GM21825 (cell line): ENCODE measurements at regions not wholly inside any gene's neighbourhood (a gene's known extent, or its start where the extent isn't known, plus 50 kb on each side); places are given as distances from the start of the nearest gene placed in this dataset.
A peak's percentile ranks its signal among the peaks of the same experiment; 100 is the strongest.
"Not testable (repeated sequence)": the region's sequence is repeated elsewhere in the genome, so short reads cannot be mapped to it uniquely, and the experiment has no call there.

Experiments used
- ATAC-seq: cut with Tn5 transposase; IDR thresholded peaks from one replicate; pipeline ENCODE4 v1.9.1; 2021; ENCODE audit warnings: mild to moderate bottlenecking, moderate library complexity; ENCODE audit not compliant: unreplicated experiment

DNA sequence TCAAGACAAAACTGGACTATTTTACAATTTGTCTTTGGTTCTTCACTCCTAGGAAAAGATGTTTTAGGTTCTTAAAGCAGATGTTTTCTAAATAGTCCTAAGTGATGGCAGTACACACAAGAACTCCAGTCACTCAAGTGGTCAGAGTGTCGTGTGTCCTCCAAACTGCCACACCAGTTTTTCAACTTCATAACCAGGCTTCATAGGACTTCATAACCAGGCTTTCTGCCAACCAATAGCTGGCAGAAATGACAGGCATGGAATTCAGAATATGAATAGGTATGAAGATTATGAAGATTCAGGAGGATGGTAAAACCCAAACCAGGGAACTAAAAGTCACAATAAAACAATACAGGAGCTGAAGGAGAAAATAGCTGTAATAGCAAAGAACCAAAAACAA is 721.2 kb upstream of the SEMA3D start:
- ATAC-seq = no peak

DNA sequence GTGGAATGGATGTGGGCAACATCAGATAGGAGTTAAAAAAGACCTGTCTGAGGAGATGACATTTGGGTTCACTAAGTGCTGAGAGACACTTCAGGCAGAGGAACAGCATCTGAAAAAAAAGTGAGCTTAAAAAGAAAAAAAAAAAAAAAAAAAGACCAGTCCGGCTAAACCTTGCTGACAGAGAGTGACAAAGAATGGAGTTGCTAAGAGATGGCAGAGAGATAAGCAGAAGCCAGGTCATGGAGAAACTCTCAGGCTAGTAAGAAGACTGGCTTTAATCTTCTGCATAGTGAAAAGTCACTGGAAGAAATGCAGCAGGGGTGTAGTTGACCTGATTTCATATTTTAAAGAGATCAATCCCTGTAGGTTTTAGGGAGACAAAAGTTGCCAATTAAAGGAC is 711.1 kb upstream of the SEMA3D start:
- no peak for ATAC-seq

DNA sequence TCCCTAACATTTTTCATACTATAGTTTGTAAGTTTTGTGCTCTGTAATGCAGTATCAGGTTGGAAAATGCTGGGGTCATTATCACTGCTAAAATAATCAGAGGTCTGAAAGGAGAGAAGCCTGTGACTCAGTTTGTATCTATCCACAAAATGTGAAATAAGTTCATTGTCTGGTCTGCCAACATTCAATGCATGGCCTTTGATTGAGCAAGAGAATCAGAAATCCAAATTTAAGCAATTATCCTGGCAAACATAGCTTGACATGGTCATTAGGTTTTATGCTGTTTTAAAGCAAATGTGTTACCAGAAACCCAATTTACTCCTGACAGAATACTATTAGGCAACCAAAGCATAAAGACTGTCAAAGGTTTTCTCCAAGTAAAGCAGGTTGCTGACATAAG is 709.7 kb upstream of the SEMA3D start:
- no peak for ATAC-seq

DNA sequence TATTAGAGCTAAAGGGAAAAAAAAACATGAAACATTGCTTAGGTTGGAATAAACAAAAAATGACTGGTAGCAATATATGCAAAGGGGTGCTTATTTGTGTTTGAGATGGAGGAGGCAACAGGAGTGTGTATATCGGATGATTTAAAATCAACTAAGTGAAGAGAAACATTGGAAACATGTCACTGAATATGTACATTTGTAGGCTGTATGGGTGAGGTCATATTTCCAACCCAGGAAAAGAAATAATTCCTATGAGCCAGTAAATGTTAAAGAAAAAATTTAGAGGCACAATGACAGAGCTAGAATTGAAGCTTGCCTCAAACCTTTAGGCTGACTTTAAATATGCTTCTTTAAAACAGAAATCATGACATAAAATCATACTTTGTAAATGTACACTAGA is 709.0 kb upstream of the SEMA3D start:
- no peak for ATAC-seq

DNA sequence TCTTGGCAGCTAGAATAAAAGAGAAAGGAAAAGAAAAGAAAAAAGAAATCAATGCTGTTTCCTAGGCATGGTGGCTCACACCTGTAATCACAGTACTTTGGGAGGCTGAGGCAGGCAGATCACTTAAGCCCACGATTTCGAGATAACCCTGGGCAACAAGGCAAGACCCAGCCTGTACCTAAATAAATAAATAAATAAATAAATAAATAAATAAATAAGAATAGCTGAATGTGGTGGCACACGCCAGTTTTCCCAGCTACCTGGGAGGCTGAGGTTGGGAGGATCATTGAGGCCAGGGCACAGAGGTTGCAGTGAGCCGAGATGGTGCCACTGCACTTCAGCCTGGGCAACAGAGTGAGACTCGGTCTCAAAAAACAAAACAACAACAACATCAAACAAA is 705.0 kb upstream of the SEMA3D start:
- not testable (repeated sequence) for ATAC-seq

DNA sequence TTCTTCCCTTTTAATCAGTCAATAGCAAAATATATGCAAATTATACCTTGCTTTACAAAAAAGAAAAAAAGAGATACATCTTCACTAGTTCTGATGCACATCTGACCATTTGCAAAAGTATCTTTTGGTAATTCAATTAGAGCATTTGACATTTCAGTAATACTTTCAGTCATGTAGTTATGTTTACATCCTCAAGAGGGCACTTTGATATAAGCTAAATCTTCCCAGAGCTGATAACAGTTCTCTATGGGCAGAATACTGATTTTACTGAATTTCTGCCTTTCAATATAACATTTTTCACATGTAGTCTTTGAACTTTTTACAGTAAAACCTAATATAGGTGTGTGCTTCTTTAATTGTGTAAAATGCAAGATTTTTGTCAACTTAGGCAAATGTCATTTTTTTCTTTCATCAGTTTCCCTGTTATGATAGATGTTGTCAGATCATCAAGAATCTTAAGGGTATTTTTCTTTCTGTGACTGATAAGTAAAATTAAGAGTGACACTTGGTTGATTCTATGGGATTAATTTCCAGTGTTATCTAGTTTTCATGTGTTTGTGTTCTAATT is 703.5 kb upstream of the SEMA3D start:
- peak; percentile 82 for ATAC-seq

DNA sequence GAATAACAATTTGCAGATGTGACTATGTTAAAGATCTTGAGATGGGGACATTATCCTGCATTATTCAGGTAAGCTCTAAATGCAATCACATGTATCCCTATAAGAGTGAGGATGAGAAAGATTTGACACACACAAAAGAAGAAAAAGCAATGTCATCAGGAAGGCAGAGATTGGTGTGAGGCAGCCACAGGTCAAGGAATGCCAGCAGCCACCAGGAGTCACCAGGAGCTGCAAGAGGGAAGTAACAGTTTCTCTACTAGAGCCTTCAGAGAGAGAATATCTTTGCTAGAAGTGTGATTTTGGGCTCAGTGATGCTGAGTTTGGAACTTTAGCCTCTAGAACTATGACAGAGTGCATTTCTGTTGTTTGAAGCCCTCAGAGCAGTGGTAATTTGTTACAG is 700.3 kb upstream of the SEMA3D start:
- ATAC-seq = no peak

DNA sequence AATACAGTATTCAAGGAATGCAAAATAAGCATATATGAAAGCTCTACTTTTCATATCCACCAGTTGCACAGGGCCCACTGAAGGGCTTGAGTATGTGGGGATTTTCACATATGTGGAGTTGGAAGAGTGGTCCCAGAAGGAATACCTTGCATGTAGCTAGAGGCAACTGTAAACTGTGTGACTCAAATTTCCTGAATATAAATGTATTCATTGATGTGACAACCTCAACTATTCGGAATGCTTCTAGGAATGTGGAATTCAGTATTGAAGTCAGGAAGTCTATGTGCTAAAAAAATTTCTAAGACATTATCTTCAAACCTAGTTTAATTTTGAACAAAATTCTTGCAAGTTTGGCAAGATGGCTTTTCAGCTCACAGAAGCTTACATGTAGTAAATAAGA is 695.5 kb upstream of the SEMA3D start:
- no peak for ATAC-seq

DNA sequence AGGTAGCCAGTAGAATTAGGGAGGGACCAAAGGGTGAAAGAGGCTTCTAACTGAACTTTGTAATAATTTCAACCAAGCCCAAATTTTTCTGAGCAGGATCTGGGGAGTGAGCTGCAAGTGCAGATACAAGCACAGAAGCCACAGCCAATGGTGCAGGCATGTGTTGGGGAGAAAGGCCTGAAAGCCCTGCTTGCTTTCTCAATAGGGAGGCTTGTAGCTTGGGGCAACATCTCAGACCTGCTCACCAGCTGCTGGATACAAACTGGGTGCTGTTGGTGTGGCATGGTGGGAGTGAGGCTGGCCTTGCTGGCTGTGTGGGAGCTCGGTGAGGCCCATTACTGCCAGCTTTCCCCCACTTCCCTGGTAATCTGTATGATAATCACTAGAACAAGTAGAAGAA is 688.5 kb upstream of the SEMA3D start:
- no peak for ATAC-seq

DNA sequence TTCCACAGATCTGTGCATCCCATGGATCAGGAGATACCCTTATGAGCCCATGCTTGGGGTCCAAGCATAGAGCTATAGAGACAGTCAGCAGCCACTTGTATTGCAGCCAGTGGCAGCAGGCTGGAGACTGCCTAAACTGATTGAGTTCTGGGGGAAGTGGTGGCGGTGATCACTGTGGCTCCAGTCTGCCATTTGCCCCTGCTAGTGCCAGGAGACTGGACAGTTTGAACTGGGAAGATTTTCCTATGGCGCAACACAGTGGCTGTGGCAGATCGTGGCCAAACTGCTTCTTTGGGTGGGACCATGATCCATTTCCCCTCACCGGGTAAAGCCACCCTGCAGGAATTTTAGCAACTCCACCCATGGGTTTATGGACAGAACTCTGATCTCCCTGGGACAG is 679.7 kb upstream of the SEMA3D start:
- no peak for ATAC-seq

DNA sequence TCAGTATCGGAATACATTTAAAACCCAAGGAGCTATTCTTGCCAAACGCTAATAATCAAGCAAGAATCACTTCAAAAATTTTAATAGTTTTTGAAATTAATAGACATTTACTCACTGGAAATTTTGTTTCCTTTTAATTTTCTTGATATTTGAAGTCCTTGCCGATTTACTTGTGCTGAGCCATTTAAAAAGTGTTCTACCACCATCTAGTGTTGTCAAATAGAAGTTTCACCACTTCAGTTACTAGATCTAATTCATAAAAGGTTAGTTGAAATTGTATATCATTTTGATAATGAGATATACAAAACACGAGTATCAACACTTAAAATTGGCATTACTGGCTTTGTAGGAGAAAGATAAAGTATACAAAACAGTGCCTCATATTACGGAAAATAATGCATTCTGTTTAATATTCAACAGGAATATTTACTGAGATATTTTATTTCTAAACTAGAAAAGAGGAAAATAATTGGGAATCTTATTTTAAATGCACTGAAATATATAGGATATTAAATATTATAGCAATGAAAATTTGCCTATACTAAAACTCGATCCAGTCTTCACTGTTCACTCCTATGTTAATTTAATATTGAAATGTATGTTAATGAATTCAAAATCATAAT is 664.8 kb upstream of the SEMA3D start:
- no peak for ATAC-seq

DNA sequence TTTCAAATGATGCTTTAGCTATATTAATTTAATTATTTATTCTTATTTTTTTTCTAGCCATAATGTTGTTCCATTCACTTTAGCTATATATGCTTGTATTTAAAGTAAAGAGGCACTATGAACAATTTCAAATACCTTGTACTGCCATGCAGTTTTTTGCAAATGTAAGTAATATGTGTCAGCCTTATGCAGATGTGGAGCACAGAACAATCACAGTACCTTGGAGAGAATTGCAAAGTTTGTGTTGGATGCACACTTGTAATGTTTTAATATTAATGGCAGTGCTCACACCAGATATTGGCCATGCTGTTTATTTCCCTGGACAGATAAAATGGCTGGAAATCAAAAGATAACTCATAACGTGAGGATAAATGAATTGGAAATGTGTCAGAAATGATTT is 663.5 kb upstream of the SEMA3D start:
- no peak for ATAC-seq

DNA sequence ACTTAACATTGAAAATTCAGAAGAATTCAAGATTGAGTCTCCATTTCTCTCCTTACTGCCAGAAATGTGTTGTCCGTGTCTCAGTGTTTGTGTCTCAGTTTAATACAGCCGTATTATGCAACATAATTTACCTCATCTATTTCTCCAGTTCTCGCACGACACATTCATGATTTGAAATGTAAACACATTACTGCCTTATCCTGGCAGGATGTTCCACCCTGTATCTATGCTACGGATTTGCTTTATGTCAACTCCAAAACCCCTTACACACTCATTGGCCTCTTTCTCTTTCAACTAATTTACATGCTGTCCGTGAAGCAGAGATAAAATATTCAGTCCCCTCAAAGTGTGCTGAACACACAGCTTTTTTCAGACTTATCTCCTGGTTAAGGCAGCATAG is 653.7 kb upstream of the SEMA3D start:
- ATAC-seq = no peak

DNA sequence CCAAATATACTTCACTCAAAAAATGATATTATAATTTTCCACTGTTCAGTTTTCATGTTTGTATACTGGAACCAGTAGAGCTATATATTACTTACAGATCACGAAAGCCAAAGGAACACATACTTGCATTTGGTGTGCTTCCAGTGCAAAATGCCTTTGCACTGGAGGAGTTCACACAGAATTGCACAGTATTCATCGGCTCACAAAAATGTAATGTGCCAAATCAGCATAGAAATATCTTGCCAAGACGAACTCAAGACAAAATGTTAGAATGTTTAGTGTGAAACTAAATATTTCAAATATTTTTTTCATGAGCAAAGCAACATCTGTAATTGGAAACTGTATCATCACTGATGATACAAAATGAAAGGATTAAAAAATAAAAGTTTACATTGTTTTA is 646.2 kb upstream of the SEMA3D start:
- ATAC-seq = no peak

DNA sequence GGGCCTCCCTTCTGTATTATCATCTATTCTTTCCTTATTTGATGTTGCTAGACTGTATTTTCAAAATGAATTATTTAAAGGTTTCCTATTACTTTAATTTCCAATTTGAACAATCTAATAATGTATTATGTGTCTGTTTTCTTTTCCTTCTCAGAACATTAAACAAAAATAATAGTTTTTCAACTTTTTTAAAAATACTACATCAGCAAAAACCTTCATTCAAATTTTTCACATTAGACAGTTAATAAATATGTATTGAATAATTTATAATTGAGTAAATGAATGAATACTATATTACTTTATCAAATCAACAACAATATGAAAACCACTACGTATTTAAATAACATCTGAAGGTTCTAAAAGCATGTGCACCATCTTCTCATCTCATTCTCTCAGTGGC is 644.1 kb upstream of the SEMA3D start:
- no peak for ATAC-seq

DNA sequence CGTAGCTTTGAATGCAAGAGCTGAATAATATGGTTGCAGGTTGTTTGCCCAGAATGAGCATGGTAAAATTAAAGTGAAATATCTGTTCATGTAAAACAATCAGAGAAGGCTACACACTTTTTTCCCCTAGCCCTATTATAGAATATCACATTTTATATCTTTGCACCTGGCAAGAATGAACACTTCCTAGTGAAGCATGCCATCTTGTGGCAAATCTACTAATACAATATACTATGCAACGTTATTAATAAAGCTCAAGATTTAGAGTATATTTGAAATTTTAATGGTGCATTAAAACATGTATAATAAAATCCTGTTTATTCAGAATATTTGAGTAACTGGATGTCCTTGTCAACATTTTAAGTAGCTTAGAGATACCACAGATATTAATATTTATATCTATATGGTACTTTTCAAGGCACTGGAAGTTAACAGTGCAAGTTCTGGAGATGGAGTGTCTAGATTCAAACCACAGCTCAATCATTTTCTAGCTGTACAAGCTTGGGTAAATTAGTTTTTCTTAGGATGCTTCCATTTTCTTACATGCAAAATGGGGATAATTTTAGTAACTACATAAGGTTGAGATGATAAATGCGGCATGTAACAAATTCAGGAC is 643.1 kb upstream of the SEMA3D start:
- no peak for ATAC-seq

DNA sequence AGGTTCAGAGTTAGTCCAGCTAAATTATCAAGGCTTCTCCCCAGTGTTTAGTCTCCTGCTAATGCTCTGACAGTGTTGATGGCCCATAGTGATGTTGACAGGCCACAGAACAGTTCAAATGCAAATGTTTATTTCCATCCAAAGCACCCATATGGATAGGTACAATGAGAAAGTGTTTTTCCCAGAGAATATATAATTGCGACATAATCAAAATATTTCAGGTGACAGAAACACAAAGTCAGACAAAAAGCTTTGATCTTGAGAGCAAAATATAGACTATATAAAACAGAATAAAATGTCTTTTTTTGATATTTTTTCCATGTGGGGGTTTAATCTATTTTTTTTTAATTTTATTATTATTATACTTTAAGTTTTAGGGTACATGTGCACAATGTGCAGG is 642.3 kb upstream of the SEMA3D start:
- no peak for ATAC-seq

DNA sequence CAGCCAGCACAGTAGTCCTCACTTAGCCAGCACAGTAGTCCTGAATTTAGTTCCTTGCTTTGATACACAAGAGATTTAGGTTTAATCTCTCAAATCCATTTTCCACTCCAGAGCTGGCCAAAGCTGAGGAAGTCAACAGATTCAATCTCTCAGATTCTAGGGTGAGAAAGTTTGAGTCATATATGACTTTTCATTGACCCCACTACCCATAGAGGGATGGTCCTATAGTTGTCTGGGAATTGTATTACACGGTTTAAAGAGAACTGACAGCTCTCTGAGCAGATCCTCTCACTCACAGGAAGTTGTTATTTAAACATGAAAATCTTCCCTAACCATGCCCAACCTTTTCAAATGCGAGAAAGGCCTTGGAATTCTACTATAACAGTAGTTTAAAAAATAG is 641.8 kb upstream of the SEMA3D start:
- ATAC-seq = no peak

DNA sequence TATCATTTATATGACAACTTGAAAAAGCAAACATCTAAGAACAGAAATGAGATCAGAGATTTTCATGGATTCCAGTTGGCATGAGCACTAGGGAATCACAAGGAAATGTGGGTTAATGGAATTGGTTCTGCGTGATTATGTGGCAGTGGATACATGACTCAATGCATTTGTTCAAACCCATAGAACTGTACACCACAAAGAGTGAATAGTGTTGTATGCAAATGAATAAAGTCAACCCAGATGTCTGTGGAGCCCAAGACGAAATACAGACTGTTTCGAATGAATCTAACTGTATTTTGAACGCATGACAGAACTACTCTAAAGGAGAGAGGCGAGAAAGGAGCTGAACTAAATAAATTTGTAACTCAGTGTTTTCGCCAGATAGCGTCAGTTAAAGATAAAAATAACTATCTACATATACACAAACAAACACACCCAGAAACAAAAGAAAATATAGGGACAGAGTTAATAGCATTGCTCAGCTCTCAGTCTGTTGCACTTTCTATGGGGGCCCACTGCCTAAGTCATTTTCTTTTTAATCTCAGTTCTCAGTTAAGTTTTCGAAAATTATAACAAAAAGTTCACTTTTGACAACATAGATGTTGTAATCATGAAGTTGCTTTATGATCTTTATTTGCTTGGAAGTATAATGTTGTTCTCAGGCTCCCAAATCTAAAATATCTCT is 636.7 kb upstream of the SEMA3D start:
- no peak for ATAC-seq

DNA sequence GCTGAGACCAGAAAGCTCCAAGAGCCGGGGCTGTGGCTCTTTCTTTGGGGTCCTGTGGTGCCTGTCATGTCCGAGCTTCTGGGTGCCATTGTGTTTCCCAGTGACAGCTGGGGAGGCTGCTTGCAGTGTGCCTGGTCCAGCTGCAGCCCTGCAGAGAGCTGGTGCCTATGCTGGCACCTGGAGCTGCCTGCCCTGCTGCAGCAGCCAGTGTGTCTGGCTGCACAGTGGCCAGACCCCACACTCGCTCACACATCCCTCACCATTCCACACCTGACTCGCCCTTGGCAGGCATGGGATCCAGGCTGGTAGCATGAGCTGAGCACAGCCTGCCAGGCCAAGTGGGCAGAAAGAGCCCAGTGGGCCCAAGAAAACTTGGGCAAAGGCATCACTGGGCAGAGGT is 635.1 kb upstream of the SEMA3D start:
- ATAC-seq = no peak

DNA sequence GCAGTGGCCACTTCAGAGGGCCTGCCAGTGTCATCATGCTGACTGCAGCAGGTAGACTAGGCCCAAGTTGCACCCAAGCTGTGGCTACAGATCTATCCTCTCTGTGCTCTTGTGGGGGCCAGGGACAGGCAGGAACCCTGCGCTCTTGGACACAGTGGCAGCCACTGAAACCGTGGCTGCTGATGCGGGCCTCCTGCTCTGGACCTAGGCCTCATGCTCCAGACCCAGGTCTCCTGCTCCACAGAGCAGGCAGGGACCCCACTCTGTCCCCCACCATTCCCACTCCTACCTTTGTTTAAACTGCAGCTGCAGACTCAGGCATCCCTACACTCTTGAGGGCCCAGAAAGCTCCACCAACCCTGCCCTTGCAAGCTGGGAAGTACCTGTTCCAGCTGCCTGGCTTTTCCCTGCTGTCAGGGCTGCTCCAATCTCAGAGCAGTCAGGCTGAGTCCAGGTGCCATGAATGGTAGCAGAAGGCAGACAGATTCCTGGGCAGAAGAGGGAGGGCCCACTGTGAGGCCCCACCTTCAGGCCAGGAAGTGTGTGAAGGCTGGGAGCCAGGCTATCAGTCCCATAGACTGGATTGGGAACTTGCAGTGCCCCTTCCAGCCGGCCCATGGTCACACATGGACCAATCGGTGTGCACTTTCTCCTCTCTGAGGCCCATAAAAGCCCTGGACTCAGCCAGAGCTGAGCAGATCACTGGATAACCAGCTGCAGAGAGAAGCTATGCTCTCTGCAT is 634.0 kb upstream of the SEMA3D start:
- no peak for ATAC-seq

DNA sequence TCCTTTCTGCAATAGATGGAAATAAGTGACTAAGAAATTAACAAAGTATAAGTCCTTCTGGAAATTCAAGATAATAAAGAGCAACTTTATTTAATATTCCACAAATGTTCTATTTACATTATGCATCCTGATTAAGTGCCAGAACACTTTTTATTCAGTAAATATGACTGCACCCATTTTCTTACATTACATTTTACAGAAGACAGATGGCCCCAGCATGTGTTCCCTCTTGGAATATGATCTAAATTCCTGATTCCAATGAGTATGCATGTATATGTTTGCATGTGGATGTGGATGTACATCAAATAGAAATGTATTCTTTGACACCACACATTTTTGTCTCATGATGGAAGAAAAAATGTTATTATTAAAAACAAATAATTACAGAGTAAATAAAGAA is 628.7 kb upstream of the SEMA3D start:
- no peak for ATAC-seq
